Parathyroid adenoma (tissue), 2 donors: ENCODE measurements at regions not wholly inside any gene's neighbourhood (a gene's known extent, or its start where the extent isn't known, plus 50 kb on each side); places are given as distances from the start of the nearest gene placed in this dataset.

Source experiments
- H2AFZ ChIP-seq: fragments of 300-600 bp; sonication (generic); one replicate; pipeline ENCODE4 v1.7.0; 2017; ENCODE audit warnings: antibody characterized with exemption, mild to moderate bottlenecking
- H3K27ac ChIP-seq: fragments of 300-600 bp; sonication (generic); one replicate; pipeline ENCODE4 v1.7.0; 2017
- H3K27me3 ChIP-seq: fragments of 300-600 bp; sonication (generic); one replicate; pipeline ENCODE4 v1.7.0; 2017; ENCODE audit warnings: low read length; ENCODE audit not compliant: control insufficient read depth, insufficient read depth
- H3K36me3 ChIP-seq: fragments of 300-600 bp; sonication (generic); one replicate; pipeline ENCODE4 v1.7.0; 2017; ENCODE audit warnings: low read length; ENCODE audit not compliant: control insufficient read depth, insufficient read depth
- H3K4me1 ChIP-seq: fragments of 300-600 bp; sonication (generic); one replicate; pipeline ENCODE4 v1.7.0; 2017; ENCODE audit warnings: control low read depth
- H3K4me2 ChIP-seq: fragments of 300-600 bp; sonication (generic); one replicate; pipeline ENCODE4 v1.7.0; 2017; ENCODE audit warnings: low read length
- H3K4me3 ChIP-seq: fragments of 300-600 bp; sonication (generic); one replicate; pipeline ENCODE4 v1.7.0; 2017; ENCODE audit warnings: low read depth, low read length
- H3K79me2 ChIP-seq: fragments of 300-600 bp; sonication (generic); one replicate; pipeline ENCODE4 v1.7.0; 2017; ENCODE audit warnings: control low read depth
- H3K9ac ChIP-seq: fragments of 300-600 bp; sonication (generic); one replicate; pipeline ENCODE4 v1.7.0; 2017; ENCODE audit warnings: mild to moderate bottlenecking
- H3K9me3 ChIP-seq: fragments of 300-600 bp; sonication (generic); one replicate; pipeline ENCODE4 v1.7.0; 2017; ENCODE audit warnings: low read length; ENCODE audit not compliant: control insufficient read depth
- CTCF ChIP-seq: fragments of 300-600 bp; sonication (generic); IDR thresholded peaks from one replicate; pipeline ENCODE4 v1.7.0; 2017; ENCODE audit warnings: antibody characterized with exemption, mild to moderate bottlenecking
- donor health status: primary hyperparathyroidism.

DNA sequence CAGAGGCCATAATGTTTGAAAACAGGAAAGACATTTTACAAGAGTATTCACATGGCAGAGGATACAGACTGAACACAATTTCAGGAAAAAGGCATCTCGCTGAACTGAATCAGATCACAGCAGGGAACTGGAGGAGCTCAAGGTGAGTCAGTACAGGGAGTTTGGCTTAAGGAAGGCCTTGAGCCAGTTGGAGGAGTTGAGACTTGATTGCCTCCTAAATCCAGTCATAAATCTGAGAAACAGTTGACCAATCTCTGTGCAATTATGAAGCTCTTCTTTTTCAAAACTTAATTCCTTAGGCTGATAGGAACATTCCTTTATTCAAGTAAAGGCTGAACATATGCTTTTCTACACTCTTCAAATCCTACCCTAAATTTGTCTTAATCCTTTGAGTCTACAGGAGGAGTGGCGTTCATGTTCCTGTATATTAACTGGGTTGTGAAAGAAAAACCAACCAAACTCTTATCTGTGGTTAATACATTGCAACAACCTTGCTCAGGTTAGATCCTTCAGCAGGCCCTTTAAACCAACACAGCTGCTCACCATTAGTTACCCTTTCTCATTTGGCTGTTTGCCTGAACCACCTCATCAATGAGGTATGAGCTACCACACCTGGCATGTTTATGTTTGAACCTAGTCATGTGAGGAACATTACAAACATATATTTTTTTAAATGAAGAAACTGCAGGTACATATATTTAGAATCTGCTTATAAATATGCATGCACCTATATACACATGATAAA lies 404.1 kb upstream of the ATP11B start:
- H2AFZ ChIP-seq: no peak overlapping the region
- H3K36me3 ChIP-seq: no peaks in the 10 kb centered on the region
- no peak for TF ChIP-seq CTCF
- no peaks in the 10 kb centered on the region for H3K9me3 ChIP-seq
- no peaks in the 10 kb centered on the region for H3K79me2 ChIP-seq
- H3K27ac ChIP-seq: no peak overlapping the region
- no peak overlapping the region for H3K9ac ChIP-seq
- no peak overlapping the region for H3K4me3 ChIP-seq
- H3K27me3 ChIP-seq: no peaks in the 10 kb centered on the region
- H3K4me1 ChIP-seq: no peaks in the 10 kb centered on the region
- no peak overlapping the region for H3K4me2 ChIP-seq

DNA sequence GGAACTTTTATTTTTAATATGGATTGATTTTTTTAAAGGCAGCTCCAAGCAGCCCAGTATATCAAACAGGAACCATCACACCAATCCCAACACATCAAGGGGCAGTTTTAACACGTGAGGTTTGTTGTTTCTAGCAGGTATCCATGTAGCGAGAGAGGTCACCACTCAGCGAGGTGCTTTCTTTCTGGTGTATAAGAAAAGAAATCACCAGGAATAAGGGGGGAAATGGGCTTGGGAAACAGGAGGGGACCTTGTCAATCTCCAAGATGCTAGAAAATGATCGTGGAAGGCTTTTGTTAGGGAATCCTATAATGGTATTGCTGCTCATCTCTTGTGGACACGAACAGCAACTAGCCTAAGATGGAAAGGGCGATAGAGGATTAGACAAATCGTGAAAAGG lies 402.9 kb upstream of the ATP11B start:
- H3K27me3 ChIP-seq: no peaks in the 10 kb centered on the region
- H3K9ac ChIP-seq: no peak overlapping the region
- TF ChIP-seq CTCF: no peak
- H3K79me2 ChIP-seq: no peaks in the 10 kb centered on the region
- no peak overlapping the region for H3K4me3 ChIP-seq
- H3K36me3 ChIP-seq: no peaks in the 10 kb centered on the region
- no peaks in the 10 kb centered on the region for H3K9me3 ChIP-seq
- H3K27ac ChIP-seq: no peak overlapping the region
- H3K4me2 ChIP-seq: no peak overlapping the region
- H2AFZ ChIP-seq: no peak overlapping the region
- no peaks in the 10 kb centered on the region for H3K4me1 ChIP-seq

- no peak overlapping the region for H2AFZ ChIP-seq
- H3K4me1 ChIP-seq: no peaks in the 10 kb centered on the region
- no peaks in the 10 kb centered on the region for H3K9me3 ChIP-seq
- no peak overlapping the region for H3K4me2 ChIP-seq
- H3K4me3 ChIP-seq: no peak overlapping the region
- H3K27me3 ChIP-seq: no peaks in the 10 kb centered on the region
- no peaks in the 10 kb centered on the region for H3K79me2 ChIP-seq
- H3K27ac ChIP-seq: no peak overlapping the region
- no peak overlapping the region for H3K9ac ChIP-seq
- H3K36me3 ChIP-seq: no peaks in the 10 kb centered on the region
- no peak for TF ChIP-seq CTCF
Measured at GRCh38 chr3:182392182-182392937, 400.9 kb upstream of the ATP11B start.

- H3K79me2 ChIP-seq: no peaks in the 10 kb centered on the region
- H3K27me3 ChIP-seq: no peaks in the 10 kb centered on the region
- H3K4me3 ChIP-seq: no peak overlapping the region
- TF ChIP-seq CTCF: no peak
- no peak overlapping the region for H2AFZ ChIP-seq
- no peak overlapping the region for H3K27ac ChIP-seq
- H3K9ac ChIP-seq: no peak overlapping the region
- H3K4me1 ChIP-seq: no peaks in the 10 kb centered on the region
- no peak overlapping the region for H3K4me2 ChIP-seq
- no peaks in the 10 kb centered on the region for H3K36me3 ChIP-seq
- H3K9me3 ChIP-seq: no peaks in the 10 kb centered on the region
Measured at GRCh38 chr3:182393151-182393550, 400.2 kb upstream of the ATP11B start.
